ENCODE measurements at regions not wholly inside any gene's neighbourhood (a gene's known extent, or its start where the extent isn't known, plus 50 kb on each side); places are given as distances from the start of the nearest gene placed in this dataset.

- H3K27ac ChIP-seq: no peak overlapping the region
- no peak for DNase-seq (ENCODE audit: low read depth, low spot score)
Measured at GRCh38 chr5:137808503-137809135, 54.5 kb upstream of the HNRNPA0 start.

DNA sequence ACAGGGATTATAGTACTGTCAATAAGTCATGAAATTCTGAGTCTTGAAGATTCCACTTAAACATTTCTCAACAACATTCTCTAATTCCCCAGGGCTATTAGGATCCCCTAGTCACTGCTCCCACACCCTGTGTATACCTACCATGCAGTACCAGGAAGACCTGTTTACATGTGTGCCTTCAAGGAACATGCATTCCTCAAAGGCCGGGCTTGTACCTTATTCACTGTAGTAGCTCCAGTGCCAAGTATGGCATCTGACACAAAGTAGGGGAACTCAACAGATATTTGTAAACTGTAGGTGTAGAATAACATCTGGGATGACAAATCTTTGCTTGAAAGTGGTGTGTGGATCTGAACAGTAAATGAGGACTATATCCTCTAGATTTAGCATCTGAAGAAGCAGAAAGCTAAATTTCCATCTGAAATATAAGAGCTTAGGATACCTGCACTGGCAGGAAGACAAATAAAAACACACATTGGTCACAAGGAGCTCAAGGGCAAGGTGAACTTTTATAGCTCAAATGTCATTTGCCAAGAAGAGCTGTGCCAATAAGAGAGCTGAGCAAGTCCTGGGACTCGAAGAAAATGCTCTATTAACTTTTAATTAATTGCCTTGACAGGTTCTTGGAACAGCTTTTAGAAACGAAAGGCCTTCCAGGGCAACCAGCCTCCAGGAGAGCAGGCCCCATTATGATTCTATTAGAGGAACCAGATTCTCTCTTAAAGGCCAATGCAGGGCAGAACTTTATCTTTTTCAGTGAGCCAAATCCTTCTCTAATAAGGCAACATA, 52.3 kb upstream of the MYOT start:
- DNase-seq (ENCODE audit: low read depth, low spot score): peak; percentile 31
- H3K27ac ChIP-seq: no peak overlapping the region

All from epithelial cell of prostate (primary cell).